Calu3 (cell line): ENCODE measurements at regions not wholly inside any gene's neighbourhood (a gene's known extent, or its start where the extent isn't known, plus 50 kb on each side); places are given as distances from the start of the nearest gene placed in this dataset.

Experiments
- BruUV-seq: library from RNA; stranded (reverse); fragments of 400-500 nt; replicated peaks from 2 replicates; lab custom pipeline; 2021; lab: Mats Ljungman, UMichigan
- CTCF ChIA-PET: fragments of 300-600 bp; sonication (Branson Sonifier 250); formaldehyde crosslinking; loops from one replicate; lab custom pipeline; 2022; ENCODE audit warnings: antibody characterized with exemption; lab: Charles Lee
- DNase-seq: peaks from one replicate; pipeline ENCODE4 v3.0.0; 2022
- H3K27ac Mint-ChIP-seq: one replicate; pipeline ENCODE4 v1.8.0; 2022; ENCODE audit warnings: mixed read lengths; ENCODE audit not compliant: unreplicated experiment
- H3K27me3 Mint-ChIP-seq: one replicate; pipeline ENCODE4 v1.8.0; 2022; ENCODE audit warnings: mixed read lengths; ENCODE audit not compliant: unreplicated experiment
- H3K36me3 Mint-ChIP-seq: one replicate; pipeline ENCODE4 v1.8.0; 2022; ENCODE audit warnings: mild to moderate bottlenecking, moderate library complexity, mixed read lengths; ENCODE audit not compliant: insufficient read depth, unreplicated experiment
- H3K4me1 Mint-ChIP-seq: one replicate; pipeline ENCODE4 v1.8.0; 2022; ENCODE audit warnings: mild to moderate bottlenecking, low read depth, mixed read lengths; ENCODE audit not compliant: unreplicated experiment
- H3K4me3 Mint-ChIP-seq: one replicate; pipeline ENCODE4 v1.8.0; 2022; ENCODE audit warnings: mild to moderate bottlenecking, low read depth, moderate library complexity, mixed read lengths; ENCODE audit not compliant: unreplicated experiment
- H3K9me3 Mint-ChIP-seq: one replicate; pipeline ENCODE4 v1.8.0; 2022; ENCODE audit warnings: low read depth, mixed read lengths; ENCODE audit not compliant: unreplicated experiment
- intact Hi-C: fragments of 100-400 bp; cut with micrococcal nuclease; formaldehyde crosslinking; loops from one replicate; pipeline ENCODE4 v1.10.0; 2022; ENCODE audit not compliant: unreplicated experiment
- TF ChIP-seq, protein P1 (sequence below): fragments of 200-600 bp; IDR thresholded peaks from one replicate; pipeline ENCODE4 v1.8.0; 2022; ENCODE audit warnings: antibody characterized with exemption; ENCODE audit not compliant: unreplicated experiment

DNA sequence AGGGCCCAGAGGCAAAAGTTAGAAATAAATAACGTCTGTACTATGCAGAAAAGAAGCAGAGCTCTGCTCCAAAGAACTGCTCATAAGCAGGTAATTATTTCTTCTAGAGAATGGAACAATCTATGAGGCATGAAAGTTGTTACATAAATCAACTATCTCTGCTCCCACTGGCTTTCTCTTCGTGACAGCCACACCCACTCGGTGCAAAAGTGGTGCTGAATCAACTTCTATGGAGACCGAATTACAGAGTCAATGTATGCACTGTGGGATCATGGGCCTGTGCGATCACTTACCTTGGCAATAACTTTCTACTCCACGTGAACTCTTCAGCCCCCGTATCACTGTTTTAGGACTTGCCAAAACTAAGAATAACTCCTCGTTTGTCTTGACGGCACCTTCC lies 99.4 kb upstream of the ATXN3L start:
- no peaks in the 10 kb centered on the region for H3K9me3 Mint-ChIP-seq
- peaks cover 27% of the 10 kb centered on the region for H3K4me1 Mint-ChIP-seq
- H3K27ac Mint-ChIP-seq, result no peak overlapping the region
- no peaks in the 10 kb centered on the region for H3K27me3 Mint-ChIP-seq
- intact Hi-C loops, result no loop called here
- CTCF ChIA-PET, result interaction anchor here (0.7 kb wide), 1 partner anchor 67 kb away, joined by 3 read pairs; no protein-coding TSS in a partner anchor
- H3K36me3 Mint-ChIP-seq, result no peaks in the 10 kb centered on the region
- DNase-seq, result no peak
- no TSS peak for BruUV-seq
- TF ChIP-seq, protein P1, sequence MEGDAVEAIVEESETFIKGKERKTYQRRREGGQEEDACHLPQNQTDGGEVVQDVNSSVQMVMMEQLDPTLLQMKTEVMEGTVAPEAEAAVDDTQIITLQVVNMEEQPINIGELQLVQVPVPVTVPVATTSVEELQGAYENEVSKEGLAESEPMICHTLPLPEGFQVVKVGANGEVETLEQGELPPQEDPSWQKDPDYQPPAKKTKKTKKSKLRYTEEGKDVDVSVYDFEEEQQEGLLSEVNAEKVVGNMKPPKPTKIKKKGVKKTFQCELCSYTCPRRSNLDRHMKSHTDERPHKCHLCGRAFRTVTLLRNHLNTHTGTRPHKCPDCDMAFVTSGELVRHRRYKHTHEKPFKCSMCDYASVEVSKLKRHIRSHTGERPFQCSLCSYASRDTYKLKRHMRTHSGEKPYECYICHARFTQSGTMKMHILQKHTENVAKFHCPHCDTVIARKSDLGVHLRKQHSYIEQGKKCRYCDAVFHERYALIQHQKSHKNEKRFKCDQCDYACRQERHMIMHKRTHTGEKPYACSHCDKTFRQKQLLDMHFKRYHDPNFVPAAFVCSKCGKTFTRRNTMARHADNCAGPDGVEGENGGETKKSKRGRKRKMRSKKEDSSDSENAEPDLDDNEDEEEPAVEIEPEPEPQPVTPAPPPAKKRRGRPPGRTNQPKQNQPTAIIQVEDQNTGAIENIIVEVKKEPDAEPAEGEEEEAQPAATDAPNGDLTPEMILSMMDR, result no peak
- H3K4me3 Mint-ChIP-seq, result no peak overlapping the region

DNA sequence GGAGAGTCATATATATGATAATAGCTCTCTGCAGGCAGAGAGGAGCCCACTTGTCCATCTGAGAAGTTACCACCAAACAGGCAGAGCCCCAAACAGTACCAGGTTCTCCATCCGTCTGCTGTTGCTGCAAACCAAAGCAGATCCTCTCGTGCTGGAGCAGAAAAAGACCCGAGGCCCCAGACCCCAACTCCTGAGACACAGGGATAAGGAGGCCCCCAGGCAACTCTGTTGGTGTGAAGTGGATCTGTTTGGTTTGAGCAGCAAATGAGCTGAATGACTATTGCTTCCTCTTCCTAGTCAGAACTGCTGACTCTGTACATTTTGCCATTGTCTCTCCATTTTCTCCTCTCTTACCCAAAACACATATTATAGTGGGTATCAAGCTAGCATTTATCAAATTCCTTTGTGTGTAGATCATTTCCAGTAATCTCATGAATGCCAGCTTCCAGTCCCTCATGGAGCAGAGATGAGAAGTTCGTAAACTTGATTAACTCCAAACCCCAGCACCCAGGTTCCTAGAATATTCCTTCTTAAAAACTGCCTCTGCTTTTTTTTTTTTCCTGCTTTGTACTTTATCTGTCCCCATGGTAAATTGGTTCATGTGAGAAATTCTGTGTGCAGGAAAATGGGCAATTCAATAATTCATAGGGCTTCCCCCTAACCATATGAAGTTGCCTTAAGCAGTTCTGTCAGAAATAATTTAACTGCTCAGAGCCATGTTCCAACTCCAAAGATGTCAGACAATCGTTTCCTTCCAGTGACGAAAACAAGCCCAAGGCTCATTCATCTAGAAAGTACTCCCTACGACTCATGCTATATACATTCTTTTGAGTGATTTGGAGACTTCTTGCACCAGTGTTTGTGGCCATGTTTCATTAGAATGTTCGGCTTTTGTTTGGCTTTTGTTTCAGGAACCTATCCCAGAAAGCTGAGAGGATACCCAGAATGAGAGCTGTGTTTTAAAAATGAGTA lies 98.6 kb upstream of the ATXN3L start:
- Mint-ChIP-seq H3K27me3 (no peaks in the 10 kb centered on the region), H3K9me3 (no peaks in the 10 kb centered on the region), H3K4me3 (no peak overlapping the region), H3K4me1 (peaks cover 27% of the 10 kb centered on the region), H3K36me3 (no peaks in the 10 kb centered on the region), H3K27ac (no peak overlapping the region)
- BruUV-seq, result no TSS peak
- intact Hi-C loops, result no loop called here
- no peak for DNase-seq
- CTCF ChIA-PET, result interaction anchor here (0.7 kb wide), 1 partner anchor 68 kb away, joined by 3 read pairs; no protein-coding TSS in a partner anchor
- TF ChIP-seq, protein P1, result no peak

DNA sequence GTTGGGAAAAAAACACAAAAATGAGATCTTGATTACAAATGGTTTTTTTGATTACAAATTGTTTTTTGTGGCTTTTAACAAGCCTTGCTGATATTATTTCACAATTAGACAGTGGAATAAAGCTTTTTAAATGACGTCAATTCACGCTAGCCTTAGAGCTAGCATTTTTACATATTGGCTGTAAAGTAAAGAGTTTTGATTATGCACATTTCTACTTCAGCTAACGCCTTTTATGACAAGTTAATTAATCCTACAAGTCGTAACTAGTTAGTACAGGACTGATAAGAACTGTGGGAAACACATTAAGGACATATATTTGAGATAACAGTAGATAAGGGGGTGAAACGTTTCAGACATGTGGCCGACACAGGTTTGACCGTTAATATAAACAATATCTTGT lies 95.7 kb upstream of the ATXN3L start:
- intact Hi-C loops, result no loop called here
- CTCF ChIA-PET, result no interaction called here

DNA sequence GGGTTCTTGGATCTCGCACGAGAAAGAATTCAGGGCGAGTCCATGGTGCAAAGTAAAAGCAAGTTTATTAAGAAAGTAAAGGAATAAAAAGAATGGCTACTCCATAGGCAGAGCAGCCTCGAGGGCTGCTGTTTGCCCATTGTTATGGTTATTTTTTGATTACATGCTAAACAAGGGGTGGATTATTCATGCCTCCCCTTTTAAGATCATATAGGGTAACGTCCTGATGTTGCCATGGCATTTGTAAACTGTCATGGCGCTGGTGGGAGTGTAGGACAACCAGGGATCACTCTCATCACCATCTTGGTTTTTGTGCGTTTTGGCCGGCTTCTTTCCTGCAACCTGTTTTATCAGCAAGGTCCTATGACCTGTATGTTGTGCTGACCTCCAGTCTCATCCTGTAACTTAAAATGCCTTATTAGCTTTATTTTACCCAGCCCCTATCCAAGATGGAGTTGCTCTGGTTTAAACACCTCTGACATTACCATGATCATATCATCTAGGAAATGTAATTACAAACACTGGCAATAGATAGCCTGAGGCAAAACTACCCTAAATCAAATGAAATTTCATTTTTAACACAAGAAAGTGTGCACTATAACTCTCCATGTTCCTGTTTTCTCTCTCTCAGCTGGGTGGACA lies 94.3 kb upstream of the ATXN3L start:
- Mint-ChIP-seq H3K27ac (no peak overlapping the region), H3K9me3 (no peaks in the 10 kb centered on the region), H3K27me3 (no peaks in the 10 kb centered on the region), H3K4me1 (peaks cover 37% of the 10 kb centered on the region), H3K4me3 (no peak overlapping the region), H3K36me3 (peaks cover 5% of the 10 kb centered on the region)
- TF ChIP-seq, protein P1, result no peak
- BruUV-seq, result no TSS peak
- DNase-seq, result no peak
- CTCF ChIA-PET, result no interaction called here
- intact Hi-C loops, result no loop called here

More for the DNA sequence above, 95.7 kb upstream of the ATXN3L start:
- Mint-ChIP-seq H3K4me3 (no peak overlapping the region), H3K4me1 (peaks cover 37% of the 10 kb centered on the region), H3K36me3 (peaks cover 5% of the 10 kb centered on the region), H3K9me3 (no peaks in the 10 kb centered on the region), H3K27me3 (no peaks in the 10 kb centered on the region), H3K27ac (no peak overlapping the region)
- DNase-seq, result no peak
- BruUV-seq, result no TSS peak
- TF ChIP-seq, protein P1, result no peak
